ENCODE measurements at regions not wholly inside any gene's neighbourhood (a gene's known extent, or its start where the extent isn't known, plus 50 kb on each side); places are given as distances from the start of the nearest gene placed in this dataset.

DNA sequence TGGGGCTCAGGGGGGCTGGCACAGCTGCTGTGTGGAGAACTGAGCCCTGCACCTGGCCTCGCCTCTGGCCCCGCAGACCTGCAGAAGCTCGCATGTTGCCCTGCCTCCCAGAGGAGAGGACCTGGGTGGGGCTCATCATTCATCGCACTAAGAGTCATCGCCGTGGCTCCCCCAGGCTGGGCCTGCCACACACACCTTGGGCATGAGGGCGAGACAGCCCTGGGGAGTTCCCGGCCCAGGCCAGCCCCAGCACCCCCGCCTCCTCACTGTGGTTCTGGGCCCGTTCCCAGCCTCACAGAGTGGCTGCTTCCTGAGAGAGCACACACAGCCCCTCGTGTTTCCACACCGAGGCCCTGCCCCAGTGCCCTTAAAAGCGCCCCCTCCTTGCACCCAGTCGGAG lies 694.6 kb downstream of the TBC1D22A start:
- H3K4me2 ChIP-seq: no peak overlapping the region
- H3K4me1 ChIP-seq (ENCODE audit: insufficient read depth): no peaks in the 10 kb centered on the region
- peaks cover 95% of the 10 kb centered on the region for H3K9me3 Mint-ChIP-seq
- peaks cover 6% of the 10 kb centered on the region for H3K27me3 Mint-ChIP-seq (ENCODE audit: insufficient read depth, low read depth, poor library complexity)
- no peaks in the 10 kb centered on the region for H3K27me3 ChIP-seq (ENCODE audit: insufficient read depth)
- no peak overlapping the region for H3K27ac ChIP-seq (ENCODE audit: low read depth)
- no peak overlapping the region for H3K27ac Mint-ChIP-seq
- no peaks in the 10 kb centered on the region for H3F3A ChIP-seq (replicated peaks; ENCODE audit: low read depth)
- peaks cover 50% of the 10 kb centered on the region for H3K36me3 Mint-ChIP-seq (ENCODE audit: low read depth)
- no peak for DNase-seq (ENCODE audit: low spot score)
- no peaks in the 10 kb centered on the region for H3K79me2 ChIP-seq (replicated peaks; ENCODE audit: insufficient read depth)
- H3K4me3 Mint-ChIP-seq: no peak overlapping the region
- H3K36me3 ChIP-seq (ENCODE audit: insufficient read depth): peaks cover 4% of the 10 kb centered on the region
- no peaks in the 10 kb centered on the region for H4K20me1 ChIP-seq (replicated peaks; ENCODE audit: insufficient read depth)
- H3K4me3 ChIP-seq: no peak overlapping the region
- no peak for TF ChIP-seq POLR2AphosphoS5 (IDR thresholded peaks at IDR 0.05; ENCODE audit: low read depth)
- no peak for TF ChIP-seq STAT1 (IDR thresholded peaks at IDR 0.05; ENCODE audit: unreplicated experiment)
- TF ChIP-seq, protein P1, sequence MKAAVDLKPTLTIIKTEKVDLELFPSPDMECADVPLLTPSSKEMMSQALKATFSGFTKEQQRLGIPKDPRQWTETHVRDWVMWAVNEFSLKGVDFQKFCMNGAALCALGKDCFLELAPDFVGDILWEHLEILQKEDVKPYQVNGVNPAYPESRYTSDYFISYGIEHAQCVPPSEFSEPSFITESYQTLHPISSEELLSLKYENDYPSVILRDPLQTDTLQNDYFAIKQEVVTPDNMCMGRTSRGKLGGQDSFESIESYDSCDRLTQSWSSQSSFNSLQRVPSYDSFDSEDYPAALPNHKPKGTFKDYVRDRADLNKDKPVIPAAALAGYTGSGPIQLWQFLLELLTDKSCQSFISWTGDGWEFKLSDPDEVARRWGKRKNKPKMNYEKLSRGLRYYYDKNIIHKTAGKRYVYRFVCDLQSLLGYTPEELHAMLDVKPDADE (IDR thresholded peaks at IDR 0.05): no peak
- TF ChIP-seq, protein P2, sequence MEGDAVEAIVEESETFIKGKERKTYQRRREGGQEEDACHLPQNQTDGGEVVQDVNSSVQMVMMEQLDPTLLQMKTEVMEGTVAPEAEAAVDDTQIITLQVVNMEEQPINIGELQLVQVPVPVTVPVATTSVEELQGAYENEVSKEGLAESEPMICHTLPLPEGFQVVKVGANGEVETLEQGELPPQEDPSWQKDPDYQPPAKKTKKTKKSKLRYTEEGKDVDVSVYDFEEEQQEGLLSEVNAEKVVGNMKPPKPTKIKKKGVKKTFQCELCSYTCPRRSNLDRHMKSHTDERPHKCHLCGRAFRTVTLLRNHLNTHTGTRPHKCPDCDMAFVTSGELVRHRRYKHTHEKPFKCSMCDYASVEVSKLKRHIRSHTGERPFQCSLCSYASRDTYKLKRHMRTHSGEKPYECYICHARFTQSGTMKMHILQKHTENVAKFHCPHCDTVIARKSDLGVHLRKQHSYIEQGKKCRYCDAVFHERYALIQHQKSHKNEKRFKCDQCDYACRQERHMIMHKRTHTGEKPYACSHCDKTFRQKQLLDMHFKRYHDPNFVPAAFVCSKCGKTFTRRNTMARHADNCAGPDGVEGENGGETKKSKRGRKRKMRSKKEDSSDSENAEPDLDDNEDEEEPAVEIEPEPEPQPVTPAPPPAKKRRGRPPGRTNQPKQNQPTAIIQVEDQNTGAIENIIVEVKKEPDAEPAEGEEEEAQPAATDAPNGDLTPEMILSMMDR (conservative IDR thresholded peaks at IDR 0.05; ENCODE audit: low read depth in 2 of 2): no peak
- no peak for TF ChIP-seq ZNF114 (CRISPR knock-in tag; IDR thresholded peaks at IDR 0.05)
- no peak for TF ChIP-seq EZH2 (IDR thresholded peaks at IDR 0.05; ENCODE audit: low read depth, unreplicated experiment)
- TF ChIP-seq EZH2phosphoT487 (IDR thresholded peaks at IDR 0.05; ENCODE audit: unreplicated experiment): no peak
- TF ChIP-seq, protein P3, sequence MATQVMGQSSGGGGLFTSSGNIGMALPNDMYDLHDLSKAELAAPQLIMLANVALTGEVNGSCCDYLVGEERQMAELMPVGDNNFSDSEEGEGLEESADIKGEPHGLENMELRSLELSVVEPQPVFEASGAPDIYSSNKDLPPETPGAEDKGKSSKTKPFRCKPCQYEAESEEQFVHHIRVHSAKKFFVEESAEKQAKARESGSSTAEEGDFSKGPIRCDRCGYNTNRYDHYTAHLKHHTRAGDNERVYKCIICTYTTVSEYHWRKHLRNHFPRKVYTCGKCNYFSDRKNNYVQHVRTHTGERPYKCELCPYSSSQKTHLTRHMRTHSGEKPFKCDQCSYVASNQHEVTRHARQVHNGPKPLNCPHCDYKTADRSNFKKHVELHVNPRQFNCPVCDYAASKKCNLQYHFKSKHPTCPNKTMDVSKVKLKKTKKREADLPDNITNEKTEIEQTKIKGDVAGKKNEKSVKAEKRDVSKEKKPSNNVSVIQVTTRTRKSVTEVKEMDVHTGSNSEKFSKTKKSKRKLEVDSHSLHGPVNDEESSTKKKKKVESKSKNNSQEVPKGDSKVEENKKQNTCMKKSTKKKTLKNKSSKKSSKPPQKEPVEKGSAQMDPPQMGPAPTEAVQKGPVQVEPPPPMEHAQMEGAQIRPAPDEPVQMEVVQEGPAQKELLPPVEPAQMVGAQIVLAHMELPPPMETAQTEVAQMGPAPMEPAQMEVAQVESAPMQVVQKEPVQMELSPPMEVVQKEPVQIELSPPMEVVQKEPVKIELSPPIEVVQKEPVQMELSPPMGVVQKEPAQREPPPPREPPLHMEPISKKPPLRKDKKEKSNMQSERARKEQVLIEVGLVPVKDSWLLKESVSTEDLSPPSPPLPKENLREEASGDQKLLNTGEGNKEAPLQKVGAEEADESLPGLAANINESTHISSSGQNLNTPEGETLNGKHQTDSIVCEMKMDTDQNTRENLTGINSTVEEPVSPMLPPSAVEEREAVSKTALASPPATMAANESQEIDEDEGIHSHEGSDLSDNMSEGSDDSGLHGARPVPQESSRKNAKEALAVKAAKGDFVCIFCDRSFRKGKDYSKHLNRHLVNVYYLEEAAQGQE (IDR thresholded peaks at IDR 0.05; ENCODE audit: unreplicated experiment): no peak
- no peak for TF ChIP-seq JUNB (IDR thresholded peaks at IDR 0.05; ENCODE audit: unreplicated experiment)
- TF ChIP-seq, protein P4, sequence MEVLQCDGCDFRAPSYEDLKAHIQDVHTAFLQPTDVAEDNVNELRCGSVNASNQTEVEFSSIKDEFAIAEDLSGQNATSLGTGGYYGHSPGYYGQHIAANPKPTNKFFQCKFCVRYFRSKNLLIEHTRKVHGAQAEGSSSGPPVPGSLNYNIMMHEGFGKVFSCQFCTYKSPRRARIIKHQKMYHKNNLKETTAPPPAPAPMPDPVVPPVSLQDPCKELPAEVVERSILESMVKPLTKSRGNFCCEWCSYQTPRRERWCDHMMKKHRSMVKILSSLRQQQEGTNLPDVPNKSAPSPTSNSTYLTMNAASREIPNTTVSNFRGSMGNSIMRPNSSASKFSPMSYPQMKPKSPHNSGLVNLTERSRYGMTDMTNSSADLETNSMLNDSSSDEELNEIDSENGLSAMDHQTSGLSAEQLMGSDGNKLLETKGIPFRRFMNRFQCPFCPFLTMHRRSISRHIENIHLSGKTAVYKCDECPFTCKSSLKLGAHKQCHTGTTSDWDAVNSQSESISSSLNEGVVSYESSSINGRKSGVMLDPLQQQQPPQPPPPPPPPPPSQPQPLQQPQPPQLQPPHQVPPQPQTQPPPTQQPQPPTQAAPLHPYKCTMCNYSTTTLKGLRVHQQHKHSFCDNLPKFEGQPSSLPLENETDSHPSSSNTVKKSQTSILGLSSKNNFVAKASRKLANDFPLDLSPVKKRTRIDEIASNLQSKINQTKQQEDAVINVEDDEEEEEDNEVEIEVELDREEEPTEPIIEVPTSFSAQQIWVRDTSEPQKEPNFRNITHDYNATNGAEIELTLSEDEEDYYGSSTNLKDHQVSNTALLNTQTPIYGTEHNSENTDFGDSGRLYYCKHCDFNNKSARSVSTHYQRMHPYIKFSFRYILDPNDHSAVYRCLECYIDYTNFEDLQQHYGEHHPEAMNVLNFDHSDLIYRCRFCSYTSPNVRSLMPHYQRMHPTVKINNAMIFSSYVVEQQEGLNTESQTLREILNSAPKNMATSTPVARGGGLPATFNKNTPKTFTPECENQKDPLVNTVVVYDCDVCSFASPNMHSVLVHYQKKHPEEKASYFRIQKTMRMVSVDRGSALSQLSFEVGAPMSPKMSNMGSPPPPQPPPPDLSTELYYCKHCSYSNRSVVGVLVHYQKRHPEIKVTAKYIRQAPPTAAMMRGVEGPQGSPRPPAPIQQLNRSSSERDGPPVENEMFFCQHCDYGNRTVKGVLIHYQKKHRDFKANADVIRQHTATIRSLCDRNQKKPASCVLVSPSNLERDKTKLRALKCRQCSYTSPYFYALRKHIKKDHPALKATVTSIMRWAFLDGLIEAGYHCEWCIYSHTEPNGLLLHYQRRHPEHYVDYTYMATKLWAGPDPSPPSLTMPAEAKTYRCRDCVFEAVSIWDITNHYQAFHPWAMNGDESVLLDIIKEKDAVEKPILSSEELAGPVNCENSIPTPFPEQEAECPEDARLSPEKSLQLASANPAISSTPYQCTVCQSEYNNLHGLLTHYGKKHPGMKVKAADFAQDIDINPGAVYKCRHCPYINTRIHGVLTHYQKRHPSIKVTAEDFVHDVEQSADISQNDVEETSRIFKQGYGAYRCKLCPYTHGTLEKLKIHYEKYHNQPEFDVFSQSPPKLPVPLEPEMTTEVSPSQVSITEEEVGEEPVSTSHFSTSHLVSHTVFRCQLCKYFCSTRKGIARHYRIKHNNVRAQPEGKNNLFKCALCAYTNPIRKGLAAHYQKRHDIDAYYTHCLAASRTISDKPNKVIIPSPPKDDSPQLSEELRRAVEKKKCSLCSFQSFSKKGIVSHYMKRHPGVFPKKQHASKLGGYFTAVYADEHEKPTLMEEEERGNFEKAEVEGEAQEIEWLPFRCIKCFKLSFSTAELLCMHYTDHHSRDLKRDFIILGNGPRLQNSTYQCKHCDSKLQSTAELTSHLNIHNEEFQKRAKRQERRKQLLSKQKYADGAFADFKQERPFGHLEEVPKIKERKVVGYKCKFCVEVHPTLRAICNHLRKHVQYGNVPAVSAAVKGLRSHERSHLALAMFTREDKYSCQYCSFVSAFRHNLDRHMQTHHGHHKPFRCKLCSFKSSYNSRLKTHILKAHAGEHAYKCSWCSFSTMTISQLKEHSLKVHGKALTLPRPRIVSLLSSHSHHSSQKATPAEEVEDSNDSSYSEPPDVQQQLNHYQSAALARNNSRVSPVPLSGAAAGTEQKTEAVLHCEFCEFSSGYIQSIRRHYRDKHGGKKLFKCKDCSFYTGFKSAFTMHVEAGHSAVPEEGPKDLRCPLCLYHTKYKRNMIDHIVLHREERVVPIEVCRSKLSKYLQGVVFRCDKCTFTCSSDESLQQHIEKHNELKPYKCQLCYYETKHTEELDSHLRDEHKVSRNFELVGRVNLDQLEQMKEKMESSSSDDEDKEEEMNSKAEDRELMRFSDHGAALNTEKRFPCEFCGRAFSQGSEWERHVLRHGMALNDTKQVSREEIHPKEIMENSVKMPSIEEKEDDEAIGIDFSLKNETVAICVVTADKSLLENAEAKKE (CRISPR knock-in tag; IDR thresholded peaks at IDR 0.05): no peak
- TF ChIP-seq ZNF331 (CRISPR knock-in tag; IDR thresholded peaks at IDR 0.05; ENCODE audit: low read depth): no peak
- no peak for TF ChIP-seq NANOG (IDR thresholded peaks at IDR 0.05; ENCODE audit: borderline replicate concordance)
- no peak for TF ChIP-seq CREB1 (CRISPR knock-in tag; IDR thresholded peaks at IDR 0.05; ENCODE audit: low read depth)
- no peak for ATAC-seq
- H2AFZ ChIP-seq: no peak overlapping the region
- no peaks in the 10 kb centered on the region for H3K4me1 Mint-ChIP-seq
- H3K9me2 ChIP-seq (ENCODE audit: insufficient read depth): no peaks in the 10 kb centered on the region

Data from GM23338 (cell line).